SU-DHL-6 (cell line): ENCODE measurements at regions not wholly inside any gene's neighbourhood (a gene's known extent, or its start where the extent isn't known, plus 50 kb on each side); places are given as distances from the start of the nearest gene placed in this dataset.

Source experiments
- CTCF ChIP-seq: fragments of 200-600 bp; sonication (generic); IDR thresholded peaks from one replicate; pipeline ENCODE4 v1.5.1; 2017; ENCODE audit warnings: antibody characterized with exemption, mild to moderate bottlenecking, low read length, moderate library complexity; ENCODE audit not compliant: insufficient read depth, poor library complexity, severe bottlenecking
- EZH2phosphoT487 ChIP-seq: fragments of 200-600 bp; sonication (generic), shearing (Covaris generic); conservative IDR thresholded peaks from 2 replicates; pipeline ENCODE4 v1.6.1; 2018; ENCODE audit warnings: mild to moderate bottlenecking, antibody characterized with exemption, low read length, moderate library complexity, mixed read lengths

GRCh38 chr5:103860327-103860726 is 297.7 kb upstream of the NUDT12 start:
- TF ChIP-seq CTCF = no peak
- TF ChIP-seq EZH2phosphoT487 = no peak
